ENCODE measurements at regions not wholly inside any gene's neighbourhood (a gene's known extent, or its start where the extent isn't known, plus 50 kb on each side); places are given as distances from the start of the nearest gene placed in this dataset.

GRCh38 chr2:157075924-157076323 is 181.6 kb upstream of the GALNT5 start:
- no peak for TF ChIP-seq CTCF (conservative IDR thresholded peaks at IDR 0.05; ENCODE audit: low read length)
- no peak for TF ChIP-seq EZH2phosphoT487 (IDR thresholded peaks at IDR 0.05; ENCODE audit: borderline replicate concordance, low read depth, low read length)

All from OCI-LY7 (cell line).